ENCODE measurements at regions not wholly inside any gene's neighbourhood (a gene's known extent, or its start where the extent isn't known, plus 50 kb on each side); places are given as distances from the start of the nearest gene placed in this dataset.

DNA sequence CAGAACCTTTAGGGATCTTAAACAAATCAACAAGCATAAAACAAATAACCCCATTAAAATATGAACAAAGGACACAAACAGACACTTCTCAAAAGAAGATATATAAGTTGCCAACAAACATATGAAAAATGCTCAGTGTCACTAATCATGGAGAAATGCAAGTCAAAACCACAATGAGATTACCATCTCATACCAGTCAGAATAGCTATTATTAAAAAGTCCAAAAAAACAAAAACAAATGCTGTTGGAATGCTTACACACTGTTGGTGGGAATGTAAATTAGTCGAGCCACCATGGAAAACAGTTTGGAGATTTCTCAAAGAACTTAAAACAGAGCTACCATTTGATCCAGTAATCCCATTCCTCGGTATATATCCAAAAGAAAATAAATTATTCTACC, 423.6 kb downstream of the OTOL1 start:
- TF ChIP-seq RAD21 (conservative IDR thresholded peaks at IDR 0.05 in 1 of 2, IDR thresholded peaks at IDR 0.05 in 1 of 2) (no peak), EP300 (IDR thresholded peaks at IDR 0.05) (no peak), POLR2A (IDR thresholded peaks at IDR 0.05; ENCODE audit: low read length) (no peak), ZFP36 (IDR thresholded peaks at IDR 0.05; ENCODE audit: borderline replicate concordance, partially characterized antibody) (no peak), CHD2 (IDR thresholded peaks at IDR 0.05; ENCODE audit: low read length, partially characterized antibody) (no peak)
- TF ChIP-seq, protein P1, sequence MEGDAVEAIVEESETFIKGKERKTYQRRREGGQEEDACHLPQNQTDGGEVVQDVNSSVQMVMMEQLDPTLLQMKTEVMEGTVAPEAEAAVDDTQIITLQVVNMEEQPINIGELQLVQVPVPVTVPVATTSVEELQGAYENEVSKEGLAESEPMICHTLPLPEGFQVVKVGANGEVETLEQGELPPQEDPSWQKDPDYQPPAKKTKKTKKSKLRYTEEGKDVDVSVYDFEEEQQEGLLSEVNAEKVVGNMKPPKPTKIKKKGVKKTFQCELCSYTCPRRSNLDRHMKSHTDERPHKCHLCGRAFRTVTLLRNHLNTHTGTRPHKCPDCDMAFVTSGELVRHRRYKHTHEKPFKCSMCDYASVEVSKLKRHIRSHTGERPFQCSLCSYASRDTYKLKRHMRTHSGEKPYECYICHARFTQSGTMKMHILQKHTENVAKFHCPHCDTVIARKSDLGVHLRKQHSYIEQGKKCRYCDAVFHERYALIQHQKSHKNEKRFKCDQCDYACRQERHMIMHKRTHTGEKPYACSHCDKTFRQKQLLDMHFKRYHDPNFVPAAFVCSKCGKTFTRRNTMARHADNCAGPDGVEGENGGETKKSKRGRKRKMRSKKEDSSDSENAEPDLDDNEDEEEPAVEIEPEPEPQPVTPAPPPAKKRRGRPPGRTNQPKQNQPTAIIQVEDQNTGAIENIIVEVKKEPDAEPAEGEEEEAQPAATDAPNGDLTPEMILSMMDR (IDR thresholded peaks at IDR 0.05) = no peak

All from A549 (cell line).